Fibroblast of skin of left quadriceps (primary cell): ENCODE measurements at regions not wholly inside any gene's neighbourhood (a gene's known extent, or its start where the extent isn't known, plus 50 kb on each side); places are given as distances from the start of the nearest gene placed in this dataset.

Experiments
- DNase-seq, 2 experiments: peaks; one replicate each; pipeline ENCODE4 v3.0.0-alpha.2; 2013; ENCODE audit warnings: low read depth in 2 of 2

GRCh38 chr4:127209580-127210095 lies 423.1 kb upstream of the INTU start:
- DNase-seq = no peak

- DNase-seq = no peak
Measured at GRCh38 chr4:127210893-127211649, 421.7 kb upstream of the INTU start.

GRCh38 chr4:127211650-127212560 lies 420.9 kb upstream of the INTU start:
- DNase-seq = no peak

GRCh38 chr4:127212701-127213100 lies 420.1 kb upstream of the INTU start:
- no peak for DNase-seq

- no peak for DNase-seq
Measured at GRCh38 chr4:127214016-127214415, 418.7 kb upstream of the INTU start.

GRCh38 chr4:127214931-127215330 lies 417.8 kb upstream of the INTU start:
- peak; percentile 48 to 54 for DNase-seq

- no peak for DNase-seq
Measured at GRCh38 chr4:127217586-127218229, 415.0 kb upstream of the INTU start.

- no peak for DNase-seq
Measured at GRCh38 chr4:127219232-127219631, 413.5 kb upstream of the INTU start.

- DNase-seq = no peak
Measured at GRCh38 chr4:127224556-127224955, 408.2 kb upstream of the INTU start.

GRCh38 chr4:127229855-127230608 lies 402.7 kb upstream of the INTU start:
- peak; percentile 49 to 51 for DNase-seq

- peak; percentile 87 to 88 for DNase-seq
Measured at GRCh38 chr4:127236889-127237288, 395.9 kb upstream of the INTU start.

GRCh38 chr4:127237581-127237980 lies 395.2 kb upstream of the INTU start:
- DNase-seq = no peak

- DNase-seq = no peak
Measured at GRCh38 chr4:127238956-127239475, 393.7 kb upstream of the INTU start.

- DNase-seq = peak; percentile 50 to 51
Measured at GRCh38 chr4:127239902-127240763, 392.6 kb upstream of the INTU start.

GRCh38 chr4:127240764-127241105 lies 392.0 kb upstream of the INTU start:
- DNase-seq = no peak

GRCh38 chr4:127244515-127244914 lies 388.2 kb upstream of the INTU start:
- DNase-seq = no peak

GRCh38 chr4:127246963-127247952 lies 385.5 kb upstream of the INTU start:
- DNase-seq = no peak

GRCh38 chr4:127249066-127249766 lies 383.5 kb upstream of the INTU start:
- DNase-seq = peak in 1 of 2 experiments; percentile 43

- DNase-seq = no peak
Measured at GRCh38 chr4:127249767-127250108, 383.0 kb upstream of the INTU start.
